ENCODE measurements at regions not wholly inside any gene's neighbourhood (a gene's known extent, or its start where the extent isn't known, plus 50 kb on each side); places are given as distances from the start of the nearest gene placed in this dataset.

- no peak overlapping the region for H3K18ac ChIP-seq (ENCODE audit: low read length)
- WGBS, 2 donors (ENCODE audit: extremely low coverage in 2 of 2, insufficient read length in 2 of 2, insufficient replicate concordance in 1 of 2): no CpG with 5 or more reads among the region's 3 CpGs
- H2BK5ac ChIP-seq (ENCODE audit: low read length): no peak overlapping the region
- H3K4me2 ChIP-seq (ENCODE audit: insufficient read depth, low read length, poor library complexity, severe bottlenecking): no peak overlapping the region
- no peaks in the 10 kb centered on the region for H3K4me1 ChIP-seq (ENCODE audit: control insufficient read depth in 2 of 2, insufficient read depth in 1 of 2, low read depth in 1 of 2, low read length in 2 of 2)
- no peak overlapping the region for H3K4me3 ChIP-seq (ENCODE audit: low read length in 2 of 2)
- no peak overlapping the region for H4K91ac ChIP-seq (ENCODE audit: low read depth, low read length, poor library complexity)
- no peak overlapping the region for H2AFZ ChIP-seq (ENCODE audit: low read length)
- H3K14ac ChIP-seq (ENCODE audit: low read length): no peak overlapping the region
- DNase-seq (ENCODE audit: low spot score): no peak
- H3K27me3 ChIP-seq (ENCODE audit: control insufficient read depth in 3 of 3, insufficient read depth in 3 of 3, low read depth in 1 of 3, low read length in 3 of 3): no peaks in the 10 kb centered on the region
- H2AK5ac ChIP-seq (ENCODE audit: low read depth, low read length): no peak overlapping the region
- H3K23ac ChIP-seq (ENCODE audit: low read depth, low read length, poor library complexity): no peak overlapping the region
- H4K8ac ChIP-seq (ENCODE audit: low read depth, low read length): no peak overlapping the region
- H3K9ac ChIP-seq (ENCODE audit: low read depth, low read length, poor library complexity): no peak overlapping the region
- no peak overlapping the region for H3K27ac ChIP-seq (replicated peaks; ENCODE audit: low read length)
- no peak overlapping the region for H2BK12ac ChIP-seq (ENCODE audit: low read length)
- H3K79me1 ChIP-seq (ENCODE audit: low read depth, low read length): no peaks in the 10 kb centered on the region
- H2BK120ac ChIP-seq (ENCODE audit: low read depth, low read length): no peak overlapping the region
- no peak overlapping the region for H2BK15ac ChIP-seq (ENCODE audit: low read length)
- H3K9me3 ChIP-seq (replicated peaks in 1 of 2; ENCODE audit: control insufficient read depth in 2 of 2, insufficient read depth in 1 of 2, low read depth in 1 of 2, low read length in 2 of 2): no peaks in the 10 kb centered on the region
- H3K36me3 ChIP-seq (replicated peaks in 1 of 2; ENCODE audit: control insufficient read depth in 2 of 2, insufficient read depth in 2 of 2, low read length in 2 of 2): no peaks in the 10 kb centered on the region
- H3K4ac ChIP-seq (ENCODE audit: low read length): no peak overlapping the region
These were observed 1573.8 kb downstream of the FAM181B start for GRCh38 chr11:81159900-81160299.

GRCh38 chr11:81135570-81135969, 1598.1 kb downstream of the FAM181B start:
- H3K23ac ChIP-seq (ENCODE audit: low read depth, low read length, poor library complexity): no peak overlapping the region
- WGBS, 2 donors (ENCODE audit: extremely low coverage in 2 of 2, insufficient read length in 2 of 2, insufficient replicate concordance in 1 of 2): 100% methylated on average over 2 of the region's 5 CpGs; no CpG with 5 or more reads in 1 of the 2 donors

GRCh38 chr11:81129618-81130017, 1604.0 kb downstream of the FAM181B start:
- Histone ChIP-seq H3K4me1 (ENCODE audit: control insufficient read depth in 2 of 2, insufficient read depth in 1 of 2, low read depth in 1 of 2, low read length in 2 of 2) (peaks cover 0 to 2% of the 10 kb centered on the region in 2 donors), H4K8ac (ENCODE audit: low read depth, low read length) (no peak overlapping the region), H3K4me2 (ENCODE audit: insufficient read depth, low read length, poor library complexity, severe bottlenecking) (no peak overlapping the region), H2BK120ac (ENCODE audit: low read depth, low read length) (no peak overlapping the region), H2BK12ac (ENCODE audit: low read length) (no peak overlapping the region), H3K23ac (ENCODE audit: low read depth, low read length, poor library complexity) (no peak overlapping the region), H3K9ac (ENCODE audit: low read depth, low read length, poor library complexity) (no peak overlapping the region), H2BK15ac (ENCODE audit: low read length) (no peak overlapping the region), H2AFZ (ENCODE audit: low read length) (no peak overlapping the region), H2AK5ac (ENCODE audit: low read depth, low read length) (no peak overlapping the region), H3K27me3 (ENCODE audit: control insufficient read depth in 3 of 3, insufficient read depth in 3 of 3, low read depth in 1 of 3, low read length in 3 of 3) (no peaks in the 10 kb centered on the region), H3K18ac (ENCODE audit: low read length) (no peak overlapping the region), H3K79me1 (ENCODE audit: low read depth, low read length) (no peaks in the 10 kb centered on the region), H3K4me3 (ENCODE audit: low read length in 2 of 2) (no peak overlapping the region), H3K14ac (ENCODE audit: low read length) (no peak overlapping the region), H3K9me3 (replicated peaks in 1 of 2; ENCODE audit: control insufficient read depth in 2 of 2, insufficient read depth in 1 of 2, low read depth in 1 of 2, low read length in 2 of 2) (no peaks in the 10 kb centered on the region), H3K27ac (replicated peaks; ENCODE audit: low read length) (no peak overlapping the region), H3K4ac (ENCODE audit: low read length) (no peak overlapping the region), H3K36me3 (replicated peaks in 1 of 2; ENCODE audit: control insufficient read depth in 2 of 2, insufficient read depth in 2 of 2, low read length in 2 of 2) (no peaks in the 10 kb centered on the region), H2BK5ac (ENCODE audit: low read length) (no peak overlapping the region), H4K91ac (ENCODE audit: low read depth, low read length, poor library complexity) (no peak overlapping the region)
- WGBS, 2 donors (ENCODE audit: extremely low coverage in 2 of 2, insufficient read length in 2 of 2, insufficient replicate concordance in 1 of 2): no CpG with 5 or more reads among the region's 3 CpGs
- DNase-seq (ENCODE audit: low spot score): no peak

More at GRCh38 chr11:81135570-81135969, 1598.1 kb downstream of the FAM181B start:
- H2AK5ac ChIP-seq (ENCODE audit: low read depth, low read length): no peak overlapping the region
- H2BK120ac ChIP-seq (ENCODE audit: low read depth, low read length): no peak overlapping the region
- H3K27ac ChIP-seq (replicated peaks; ENCODE audit: low read length): no peak overlapping the region
- H3K79me1 ChIP-seq (ENCODE audit: low read depth, low read length): no peaks in the 10 kb centered on the region
- H2BK12ac ChIP-seq (ENCODE audit: low read length): no peak overlapping the region
- DNase-seq (ENCODE audit: low spot score): no peak
- peaks cover 0 to 2% of the 10 kb centered on the region in 2 donors for H3K4me1 ChIP-seq (ENCODE audit: control insufficient read depth in 2 of 2, insufficient read depth in 1 of 2, low read depth in 1 of 2, low read length in 2 of 2)
- no peak overlapping the region for H3K9ac ChIP-seq (ENCODE audit: low read depth, low read length, poor library complexity)
- no peak overlapping the region for H3K4me2 ChIP-seq (ENCODE audit: insufficient read depth, low read length, poor library complexity, severe bottlenecking)
- no peak overlapping the region for H4K8ac ChIP-seq (ENCODE audit: low read depth, low read length)
- H3K9me3 ChIP-seq (replicated peaks in 1 of 2; ENCODE audit: control insufficient read depth in 2 of 2, insufficient read depth in 1 of 2, low read depth in 1 of 2, low read length in 2 of 2): no peaks in the 10 kb centered on the region
- no peak overlapping the region for H2BK15ac ChIP-seq (ENCODE audit: low read length)
- H2BK5ac ChIP-seq (ENCODE audit: low read length): no peak overlapping the region
- no peak overlapping the region for H3K4me3 ChIP-seq (ENCODE audit: low read length in 2 of 2)
- H3K4ac ChIP-seq (ENCODE audit: low read length): no peak overlapping the region
- no peaks in the 10 kb centered on the region for H3K27me3 ChIP-seq (ENCODE audit: control insufficient read depth in 3 of 3, insufficient read depth in 3 of 3, low read depth in 1 of 3, low read length in 3 of 3)
- H2AFZ ChIP-seq (ENCODE audit: low read length): no peak overlapping the region
- H3K18ac ChIP-seq (ENCODE audit: low read length): no peak overlapping the region
- H4K91ac ChIP-seq (ENCODE audit: low read depth, low read length, poor library complexity): no peak overlapping the region
- H3K14ac ChIP-seq (ENCODE audit: low read length): no peak overlapping the region
- H3K36me3 ChIP-seq (replicated peaks in 1 of 2; ENCODE audit: control insufficient read depth in 2 of 2, insufficient read depth in 2 of 2, low read length in 2 of 2): no peaks in the 10 kb centered on the region

GRCh38 chr11:81112718-81113117, 1620.9 kb downstream of the FAM181B start:
- H3K4me3 ChIP-seq (ENCODE audit: low read length in 2 of 2): no peak overlapping the region
- H3K4me2 ChIP-seq (ENCODE audit: insufficient read depth, low read length, poor library complexity, severe bottlenecking): no peak overlapping the region
- H3K4ac ChIP-seq (ENCODE audit: low read length): no peak overlapping the region
- H2AK5ac ChIP-seq (ENCODE audit: low read depth, low read length): no peak overlapping the region
- H4K8ac ChIP-seq (ENCODE audit: low read depth, low read length): no peak overlapping the region
- no peak overlapping the region for H3K9ac ChIP-seq (ENCODE audit: low read depth, low read length, poor library complexity)
- H2AFZ ChIP-seq (ENCODE audit: low read length): no peak overlapping the region
- DNase-seq (ENCODE audit: low spot score): no peak
- no peak overlapping the region for H2BK15ac ChIP-seq (ENCODE audit: low read length)
- no peaks in the 10 kb centered on the region for H3K79me1 ChIP-seq (ENCODE audit: low read depth, low read length)
- H4K91ac ChIP-seq (ENCODE audit: low read depth, low read length, poor library complexity): no peak overlapping the region
- no peaks in the 10 kb centered on the region for H3K4me1 ChIP-seq (ENCODE audit: control insufficient read depth in 2 of 2, insufficient read depth in 1 of 2, low read depth in 1 of 2, low read length in 2 of 2)
- no peak overlapping the region for H3K18ac ChIP-seq (ENCODE audit: low read length)
- no peak overlapping the region for H2BK5ac ChIP-seq (ENCODE audit: low read length)
- no peak overlapping the region for H2BK120ac ChIP-seq (ENCODE audit: low read depth, low read length)
- no peaks in the 10 kb centered on the region for H3K9me3 ChIP-seq (replicated peaks in 1 of 2; ENCODE audit: control insufficient read depth in 2 of 2, insufficient read depth in 1 of 2, low read depth in 1 of 2, low read length in 2 of 2)
- no peaks in the 10 kb centered on the region for H3K27me3 ChIP-seq (ENCODE audit: control insufficient read depth in 3 of 3, insufficient read depth in 3 of 3, low read depth in 1 of 3, low read length in 3 of 3)
- H3K23ac ChIP-seq (ENCODE audit: low read depth, low read length, poor library complexity): no peak overlapping the region
- H3K36me3 ChIP-seq (replicated peaks in 1 of 2; ENCODE audit: control insufficient read depth in 2 of 2, insufficient read depth in 2 of 2, low read length in 2 of 2): no peaks in the 10 kb centered on the region
- no peak overlapping the region for H3K14ac ChIP-seq (ENCODE audit: low read length)
- no peak overlapping the region for H2BK12ac ChIP-seq (ENCODE audit: low read length)
- no peak overlapping the region for H3K27ac ChIP-seq (replicated peaks; ENCODE audit: low read length)
